Left forelimb (tissue), 1 donor: ENCODE measurements at regions not wholly inside any gene's neighbourhood (a gene's known extent, or its start where the extent isn't known, plus 50 kb on each side); places are given as distances from the start of the nearest gene placed in this dataset.

Source experiments
- DNase-seq: peaks from one replicate; pipeline ENCODE4 v3.0.0-alpha.2; 2018; ENCODE audit warnings: low spot score

- no peak for DNase-seq
Observed at GRCh38 chr10:130618647-130619046, 482.5 kb downstream of the GLRX3 start.

DNA sequence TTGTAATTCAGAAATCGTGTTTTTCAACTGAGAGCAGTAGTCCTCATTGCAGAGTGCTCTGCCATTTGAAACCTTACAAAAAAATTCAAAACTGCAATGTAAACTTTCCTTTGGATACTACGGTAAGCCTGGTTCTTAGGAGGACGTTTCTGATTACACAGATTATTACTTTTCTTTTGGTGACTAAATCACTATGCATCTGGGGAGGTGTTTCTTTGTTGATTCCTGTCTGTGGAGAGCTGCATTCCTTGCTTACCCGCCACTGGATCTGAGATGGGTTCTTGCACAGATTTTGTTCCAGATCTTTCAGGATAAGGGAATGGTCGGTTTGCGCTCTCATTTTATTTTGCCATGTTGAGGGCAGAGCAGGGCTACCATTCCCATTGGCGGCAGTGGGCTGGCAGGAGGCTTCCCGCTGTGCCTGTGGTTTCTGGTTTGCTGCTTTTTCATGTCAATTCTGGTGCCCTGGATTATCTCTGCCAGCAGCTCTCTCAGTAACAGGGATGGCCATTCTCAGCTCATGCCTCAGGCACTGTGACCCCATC, 485.1 kb downstream of the GLRX3 start:
- no peak for DNase-seq

DNA sequence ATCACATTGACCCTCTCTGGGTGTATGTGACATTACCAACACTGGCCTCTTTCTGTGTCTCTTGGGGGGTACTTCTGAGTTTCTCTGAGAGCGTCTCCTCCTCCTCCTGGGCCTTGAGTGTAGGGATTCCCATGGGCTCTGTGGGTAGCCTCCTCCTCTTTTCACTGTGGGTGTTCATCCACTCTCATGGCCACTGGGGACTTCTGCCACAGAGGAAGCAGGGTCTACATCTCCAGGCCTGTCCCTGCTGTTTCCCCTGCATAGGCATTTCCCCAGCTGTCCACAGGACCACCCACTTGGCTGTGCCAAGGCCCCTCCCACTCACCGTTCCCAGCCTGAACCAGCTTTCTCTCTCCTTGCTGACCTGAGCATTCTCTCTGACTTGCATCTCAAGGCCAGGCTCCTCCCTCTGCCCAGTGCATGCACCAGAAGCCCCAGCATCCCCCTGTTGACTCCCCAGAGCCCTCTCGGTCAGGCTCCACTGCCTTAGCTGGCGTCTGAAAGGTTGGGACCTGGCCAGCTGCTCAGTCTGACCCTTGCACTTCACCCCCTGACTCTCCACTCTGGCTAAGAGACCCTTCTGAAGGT, 487.6 kb downstream of the GLRX3 start:
- no peak for DNase-seq

DNA sequence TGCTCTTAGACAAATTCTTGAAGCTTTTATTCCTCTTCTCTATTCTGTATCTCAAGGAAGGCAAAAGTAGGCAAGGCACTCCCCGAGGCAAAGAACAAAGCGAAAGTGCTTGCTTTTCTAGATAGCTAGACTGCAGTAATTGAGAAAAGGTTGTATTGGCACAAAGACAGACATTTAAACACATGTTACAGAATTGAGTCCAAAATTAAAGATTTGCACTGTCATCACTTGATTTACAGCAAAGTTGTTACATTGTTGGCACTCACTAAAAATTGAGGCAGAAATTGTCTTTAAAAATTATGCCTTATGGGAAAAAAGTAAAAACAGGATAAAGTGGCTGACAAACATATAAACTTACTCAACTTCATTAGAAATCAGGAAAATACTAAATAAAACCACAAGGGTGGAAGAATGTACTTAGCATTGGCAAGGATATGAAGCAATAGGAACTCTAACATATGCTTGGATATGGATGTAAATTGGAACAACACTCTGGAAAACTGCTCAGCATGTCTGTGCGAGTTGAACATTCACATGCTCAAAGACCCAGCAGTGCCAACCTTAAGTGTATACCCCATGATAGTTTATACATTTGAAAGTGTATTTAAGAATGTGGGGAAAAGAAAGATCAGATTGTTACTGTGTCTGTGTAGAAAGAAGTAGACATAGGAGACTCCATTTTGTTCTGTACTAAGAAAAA, 491.3 kb downstream of the GLRX3 start:
- no peak for DNase-seq

GRCh38 chr10:130630135-130630534, 493.9 kb downstream of the GLRX3 start:
- DNase-seq, result no peak

GRCh38 chr10:130631142-130632096, 495.2 kb downstream of the GLRX3 start:
- DNase-seq, result no peak

- no peak for DNase-seq
Observed at GRCh38 chr10:130634816-130635215, 498.6 kb downstream of the GLRX3 start.

GRCh38 chr10:130635528-130635927, 499.3 kb downstream of the GLRX3 start:
- DNase-seq, result no peak

- DNase-seq, result no peak
Observed at GRCh38 chr10:130636313-130636930, 500.2 kb downstream of the GLRX3 start.

- no peak for DNase-seq
Observed at GRCh38 chr10:130637089-130637676, 501.0 kb downstream of the GLRX3 start.

GRCh38 chr10:130638991-130639390, 502.8 kb downstream of the GLRX3 start:
- no peak for DNase-seq

GRCh38 chr10:130642926-130643325, 506.7 kb downstream of the GLRX3 start:
- no peak for DNase-seq

- no peak for DNase-seq
Observed at GRCh38 chr10:130647341-130647740, 511.1 kb downstream of the GLRX3 start.

DNA sequence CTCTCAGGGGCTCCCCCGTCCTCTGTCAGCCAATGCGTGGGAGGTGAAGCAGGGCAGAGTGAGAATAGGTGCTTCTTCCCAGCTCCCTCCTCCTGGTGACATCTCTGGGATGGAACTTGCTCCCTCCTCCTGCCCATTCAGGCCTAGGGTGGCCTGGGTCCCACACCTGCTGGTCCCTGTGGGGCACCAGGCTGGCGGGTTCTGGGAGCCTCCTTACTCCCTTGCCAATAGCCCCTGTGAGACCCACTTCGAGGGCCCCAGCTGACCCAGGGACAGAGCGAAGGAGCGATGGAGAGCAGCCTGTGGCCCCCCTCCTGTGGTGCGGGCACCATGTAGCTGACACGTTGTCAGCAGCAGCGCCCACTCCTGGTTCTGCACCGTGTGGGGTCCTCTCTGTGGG, 512.6 kb downstream of the GLRX3 start:
- DNase-seq, result no peak

DNA sequence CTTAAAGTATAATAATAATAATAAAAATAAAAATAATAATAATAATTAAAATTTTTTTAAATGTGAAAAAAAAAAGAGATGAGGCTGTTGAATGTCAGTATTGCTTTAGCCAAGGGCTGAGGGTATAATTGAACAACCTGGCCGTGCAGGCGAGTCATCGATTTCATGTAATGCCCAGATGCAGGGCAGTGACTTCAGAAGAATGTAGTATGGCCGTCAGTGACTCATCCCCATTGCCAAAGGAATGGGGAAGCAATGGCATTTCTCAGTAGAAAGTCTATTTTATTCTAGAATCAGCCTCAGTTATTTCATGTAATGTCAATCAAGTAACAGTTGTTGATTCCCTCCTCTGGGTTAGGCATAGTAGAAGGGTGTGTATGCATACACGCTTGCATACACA, 516.4 kb downstream of the GLRX3 start:
- no peak for DNase-seq

GRCh38 chr10:130652964-130653578, 516.9 kb downstream of the GLRX3 start:
- no peak for DNase-seq

DNA sequence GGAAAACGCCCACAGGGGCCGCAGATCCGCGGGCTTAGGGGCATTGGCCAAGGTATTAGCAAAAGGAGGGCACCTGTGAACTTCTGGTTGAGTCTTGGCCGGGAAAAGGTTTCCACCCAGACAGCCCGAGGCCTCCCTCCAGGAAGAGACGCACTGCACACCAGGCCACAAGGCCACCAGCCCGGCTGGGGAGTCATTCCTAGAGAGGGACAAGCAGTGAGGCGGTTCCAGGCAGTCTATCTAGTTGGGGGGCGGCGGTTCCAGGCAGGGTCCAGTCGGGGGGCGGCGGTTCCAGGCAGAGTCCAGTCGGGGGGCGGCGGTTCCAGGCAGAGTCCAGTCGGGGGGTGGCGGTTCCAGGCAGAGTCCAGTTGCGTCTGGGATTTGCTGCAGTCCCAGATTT, 518.5 kb downstream of the GLRX3 start:
- no peak for DNase-seq

- no peak for DNase-seq
Observed at GRCh38 chr10:130655313-130656186, 519.4 kb downstream of the GLRX3 start.

- no peak for DNase-seq
Observed at GRCh38 chr10:130656187-130656575, 520.0 kb downstream of the GLRX3 start.

- no peak for DNase-seq
Observed at GRCh38 chr10:130656582-130657133, 520.5 kb downstream of the GLRX3 start.
